Peyer's patch (tissue), 4 donors: ENCODE measurements at regions not wholly inside any gene's neighbourhood (a gene's known extent, or its start where the extent isn't known, plus 50 kb on each side); places are given as distances from the start of the nearest gene placed in this dataset.
"Not testable (repeated sequence)": the region's sequence is repeated elsewhere in the genome, so short reads cannot be mapped to it uniquely, and the experiment has no call there.

ENCODE experiments used
- DNase-seq, 3 donors: peaks; one replicate each; pipeline ENCODE4 v3.0.0-alpha.2; 2017 to 2019
- H3K27ac ChIP-seq, 4 donors: fragments of 200-600 bp; sonication (generic); one replicate each; pipeline ENCODE4 v1.5.1; 2016 to 2019
- H3K27me3 ChIP-seq, 2 donors: fragments of 200-600 bp; sonication (generic); one replicate each; pipeline ENCODE4 v1.5.1; 2019
- H3K36me3 ChIP-seq, 3 donors: fragments of 200-600 bp; sonication (generic); one replicate each; pipeline ENCODE4 v1.5.1; 2016 to 2019
- H3K4me1 ChIP-seq, 4 donors: fragments of 200-600 bp; sonication (generic); one replicate each; pipeline ENCODE4 v1.5.1; 2016 to 2019
- H3K4me3 ChIP-seq, 4 donors: fragments of 200-600 bp; sonication (generic); 1 replicate in 3 of 4; 2 replicates in 1 of 4; pipeline ENCODE4 v1.5.1; 2016 to 2019; ENCODE audit warnings: mild to moderate bottlenecking in 1 of 4
- H3K9me3 ChIP-seq, 4 donors: fragments of 200-600 bp; sonication (generic); one replicate each; pipeline ENCODE4 v1.5.1; 2016 to 2019; ENCODE audit warnings: mild to moderate bottlenecking in 1 of 4
- CTCF ChIP-seq, 6 experiments: fragments of 450-650 bp in 4 of 6; fragments of 200-600 bp in 2 of 6; sonication (generic) in 1 of 6; IDR thresholded peaks; one replicate each; pipeline ENCODE4 v1.5.1; 2017 to 2019; ENCODE audit warnings: antibody characterized with exemption in 6 of 6, mild to moderate bottlenecking in 3 of 6, moderate library complexity in 1 of 6
- POLR2A ChIP-seq, 2 donors: fragments of 450-650 bp; IDR thresholded peaks; one replicate each; pipeline ENCODE4 v1.5.1; 2017; ENCODE audit warnings: antibody characterized with exemption in 2 of 2, mild to moderate bottlenecking in 2 of 2, moderate library complexity in 2 of 2

GRCh38 chr21:15301736-15302135 is 236.9 kb upstream of the NRIP1 start:
- no peak for DNase-seq
- no peaks in the 10 kb centered on the region for H3K36me3 ChIP-seq
- H3K9me3 ChIP-seq = no peaks in the 10 kb centered on the region
- TF ChIP-seq CTCF (IDR thresholded peaks at IDR 0.05) (no peak), POLR2A (IDR thresholded peaks at IDR 0.05) (no peak)
- H3K4me1 ChIP-seq = no peaks in the 10 kb centered on the region
- H3K4me3 ChIP-seq = no peak overlapping the region
- H3K27ac ChIP-seq = no peak overlapping the region
- no peaks in the 10 kb centered on the region for H3K27me3 ChIP-seq

- no peak for DNase-seq
- no peak overlapping the region for H3K27ac ChIP-seq
- no peaks in the 10 kb centered on the region for H3K27me3 ChIP-seq
- H3K9me3 ChIP-seq = no peaks in the 10 kb centered on the region
- no peaks in the 10 kb centered on the region for H3K36me3 ChIP-seq
- no peak for TF ChIP-seq CTCF (IDR thresholded peaks at IDR 0.05)
- no peak overlapping the region for H3K4me3 ChIP-seq
- H3K4me1 ChIP-seq = no peaks in the 10 kb centered on the region
Measured at GRCh38 chr21:15306271-15306670, 241.5 kb upstream of the NRIP1 start.

- no peaks in the 10 kb centered on the region for H3K9me3 ChIP-seq
- H3K36me3 ChIP-seq = no peaks in the 10 kb centered on the region
- H3K4me1 ChIP-seq = no peaks in the 10 kb centered on the region
- H3K4me3 ChIP-seq = no peak overlapping the region
- no peak for DNase-seq
- H3K27ac ChIP-seq = no peak overlapping the region
- H3K27me3 ChIP-seq = no peaks in the 10 kb centered on the region
- TF ChIP-seq POLR2A (IDR thresholded peaks at IDR 0.05) (no peak), CTCF (IDR thresholded peaks at IDR 0.05) (no peak)
Measured at GRCh38 chr21:15308333-15308732, 243.5 kb upstream of the NRIP1 start.

- TF ChIP-seq POLR2A (IDR thresholded peaks at IDR 0.05) (no peak), CTCF (IDR thresholded peaks at IDR 0.05) (no peak)
- no peaks in the 10 kb centered on the region for H3K36me3 ChIP-seq
- no peaks in the 10 kb centered on the region for H3K27me3 ChIP-seq
- no peak for DNase-seq
- H3K9me3 ChIP-seq = no peaks in the 10 kb centered on the region
- H3K27ac ChIP-seq = no peak overlapping the region
- H3K4me3 ChIP-seq = no peak overlapping the region
- H3K4me1 ChIP-seq = no peaks in the 10 kb centered on the region
Measured at GRCh38 chr21:15309022-15309590, 244.3 kb upstream of the NRIP1 start.

- H3K36me3 ChIP-seq = no peaks in the 10 kb centered on the region
- no peak for TF ChIP-seq POLR2A (IDR thresholded peaks at IDR 0.05)
- no peak for TF ChIP-seq CTCF (IDR thresholded peaks at IDR 0.05)
- no peak overlapping the region for H3K27ac ChIP-seq
- DNase-seq = no peak
- H3K4me3 ChIP-seq = no peak overlapping the region
- H3K9me3 ChIP-seq = no peaks in the 10 kb centered on the region
- no peaks in the 10 kb centered on the region for H3K27me3 ChIP-seq
- H3K4me1 ChIP-seq = no peaks in the 10 kb centered on the region
Measured at GRCh38 chr21:15309721-15310120, 244.9 kb upstream of the NRIP1 start.

- no peak overlapping the region for H3K27ac ChIP-seq
- H3K36me3 ChIP-seq = no peaks in the 10 kb centered on the region
- TF ChIP-seq CTCF (IDR thresholded peaks at IDR 0.05) (no peak), POLR2A (IDR thresholded peaks at IDR 0.05) (no peak)
- no peak for DNase-seq
- H3K4me3 ChIP-seq = no peak overlapping the region
- no peaks in the 10 kb centered on the region for H3K4me1 ChIP-seq
- H3K27me3 ChIP-seq = no peaks in the 10 kb centered on the region
- no peaks in the 10 kb centered on the region for H3K9me3 ChIP-seq
Measured at GRCh38 chr21:15311510-15311909, 246.7 kb upstream of the NRIP1 start.

- DNase-seq, H3K27me3 ChIP-seq, H3K9me3 ChIP-seq, H3K4me3 ChIP-seq, H3K4me1 ChIP-seq, H3K27ac ChIP-seq, H3K36me3 ChIP-seq: not testable (repeated sequence)
Measured at GRCh38 chr21:15317034-15317433, 252.2 kb upstream of the NRIP1 start.
